Loucy (cell line): ENCODE measurements at regions not wholly inside any gene's neighbourhood (a gene's known extent, or its start where the extent isn't known, plus 50 kb on each side); places are given as distances from the start of the nearest gene placed in this dataset.

Experiments
- H2AFZ ChIP-seq: fragments of 200-600 bp; sonication (generic); 2 replicates; pipeline ENCODE4 v1.6.0; 2016; ENCODE audit warnings: antibody characterized with exemption, mild to moderate bottlenecking, low read length, moderate library complexity
- H3F3A ChIP-seq: fragments of 200-600 bp; 2 replicates; pipeline ENCODE4 v1.6.0; 2016; ENCODE audit warnings: antibody characterized with exemption, low read depth, mild to moderate bottlenecking
- H3K27me3 ChIP-seq: fragments of 200-600 bp; sonication (generic); 2 replicates; pipeline ENCODE4 v1.6.1; 2014; ENCODE audit warnings: low read length, mild to moderate bottlenecking; ENCODE audit not compliant: insufficient read depth, poor library complexity, severe bottlenecking
- H3K36me3 ChIP-seq: fragments of 200-600 bp; sonication (generic); 2 replicates; pipeline ENCODE4 v1.6.1; 2016; ENCODE audit warnings: low read length; ENCODE audit not compliant: insufficient read depth
- H3K4me1 ChIP-seq: fragments of 200-600 bp; sonication (generic); 2 replicates; pipeline ENCODE4 v1.5.1; 2014; ENCODE audit warnings: low read length, mild to moderate bottlenecking; ENCODE audit not compliant: insufficient read depth, poor library complexity, severe bottlenecking
- H3K4me2 ChIP-seq: fragments of 200-600 bp; sonication (generic); 2 replicates; pipeline ENCODE4 v1.6.0; 2014; ENCODE audit warnings: antibody characterized with exemption, low read length, low read depth, mild to moderate bottlenecking; ENCODE audit not compliant: poor library complexity, severe bottlenecking
- H3K4me3 ChIP-seq: fragments of 200-600 bp; sonication (generic); 2 replicates; pipeline ENCODE4 v1.5.1; 2014; ENCODE audit warnings: low read length, mild to moderate bottlenecking, mixed read lengths; ENCODE audit not compliant: poor library complexity, severe bottlenecking
- H3K79me2 ChIP-seq: fragments of 200-600 bp; sonication (generic); 2 replicates; pipeline ENCODE4 v1.6.1; 2014; ENCODE audit warnings: low read length; ENCODE audit not compliant: insufficient read depth
- H3K9ac ChIP-seq: fragments of 200-600 bp; sonication (generic); 2 replicates; pipeline ENCODE4 v1.6.0; 2014; ENCODE audit warnings: mild to moderate bottlenecking, low read depth, low read length, moderate library complexity; ENCODE audit not compliant: poor library complexity, severe bottlenecking
- H3K9me2 ChIP-seq: fragments of 200-600 bp; sonication (generic); replicated peaks from 2 replicates; pipeline ENCODE4 v1.6.1; 2016; ENCODE audit warnings: low read depth, low read length, mixed read lengths
- H3K9me3 ChIP-seq: fragments of 200-600 bp; sonication (generic); 2 replicates; pipeline ENCODE4 v1.6.1; 2014; ENCODE audit warnings: mild to moderate bottlenecking, antibody characterized with exemption, low read length, low read depth; ENCODE audit not compliant: insufficient read depth
- H4K20me1 ChIP-seq: fragments of 200-600 bp; sonication (generic); 2 replicates; pipeline ENCODE4 v1.6.0; 2014; ENCODE audit warnings: antibody characterized with exemption, low read length, mild to moderate bottlenecking; ENCODE audit not compliant: insufficient read depth, poor library complexity, severe bottlenecking
- CTCF ChIP-seq: fragments of 200-600 bp; sonication (generic); conservative IDR thresholded peaks from 2 replicates; pipeline ENCODE4 v1.5.1; 2014; ENCODE audit warnings: mild to moderate bottlenecking, antibody characterized with exemption, low read length
- EZH2phosphoT487 ChIP-seq: fragments of 200-600 bp; IDR thresholded peaks from 2 replicates; pipeline ENCODE4 v1.6.1; 2018; ENCODE audit warnings: antibody characterized with exemption, mild to moderate bottlenecking, moderate library complexity, borderline replicate concordance

- H3K9ac ChIP-seq, result no peak overlapping the region
- H3K27me3 ChIP-seq, result no peaks in the 10 kb centered on the region
- H3K4me2 ChIP-seq, result no peak overlapping the region
- H3K4me1 ChIP-seq, result no peaks in the 10 kb centered on the region
- H3K4me3 ChIP-seq, result no peak overlapping the region
- no peak for TF ChIP-seq EZH2phosphoT487
- TF ChIP-seq CTCF, result no peak
- no peaks in the 10 kb centered on the region for H3K9me3 ChIP-seq
- no peaks in the 10 kb centered on the region for H3K36me3 ChIP-seq
- no peaks in the 10 kb centered on the region for H4K20me1 ChIP-seq
- H2AFZ ChIP-seq, result no peak overlapping the region
- no peaks in the 10 kb centered on the region for H3K79me2 ChIP-seq
- no peaks in the 10 kb centered on the region for H3F3A ChIP-seq
- no peaks in the 10 kb centered on the region; the same call in 1 of the 2 replicates for H3K9me2 ChIP-seq
Observed at GRCh38 chr2:122323927-122324326, 568.5 kb downstream of the TSN start.

GRCh38 chr2:122326471-122326870 is 571.0 kb downstream of the TSN start:
- Histone ChIP-seq H3K36me3 (no peaks in the 10 kb centered on the region), H3K4me3 (no peak overlapping the region), H3K4me1 (no peaks in the 10 kb centered on the region), H3F3A (no peaks in the 10 kb centered on the region), H3K27me3 (no peaks in the 10 kb centered on the region), H3K9me2 (no peaks in the 10 kb centered on the region; the same call in 1 of the 2 replicates), H3K9me3 (no peaks in the 10 kb centered on the region), H3K4me2 (no peak overlapping the region), H4K20me1 (no peaks in the 10 kb centered on the region), H3K9ac (no peak overlapping the region), H2AFZ (no peak overlapping the region), H3K79me2 (no peaks in the 10 kb centered on the region)
- TF ChIP-seq CTCF (no peak), EZH2phosphoT487 (no peak)

- Histone ChIP-seq H3K4me1 (no peaks in the 10 kb centered on the region), H2AFZ (no peak overlapping the region), H4K20me1 (no peaks in the 10 kb centered on the region), H3K36me3 (no peaks in the 10 kb centered on the region), H3K79me2 (no peaks in the 10 kb centered on the region), H3K4me2 (no peak overlapping the region), H3K4me3 (no peak overlapping the region), H3K9ac (no peak overlapping the region), H3K9me2 (no peaks in the 10 kb centered on the region; the same call in 1 of the 2 replicates), H3F3A (no peaks in the 10 kb centered on the region), H3K9me3 (no peaks in the 10 kb centered on the region), H3K27me3 (no peaks in the 10 kb centered on the region)
- TF ChIP-seq CTCF (no peak), EZH2phosphoT487 (no peak)
Observed at GRCh38 chr2:122328816-122329215, 573.4 kb downstream of the TSN start.
